ENCODE measurements at regions not wholly inside any gene's neighbourhood (a gene's known extent, or its start where the extent isn't known, plus 50 kb on each side); places are given as distances from the start of the nearest gene placed in this dataset.
A peak's percentile ranks its signal among the peaks of the same experiment; 100 is the strongest.
"Not testable (repeated sequence)": the region's sequence is repeated elsewhere in the genome, so short reads cannot be mapped to it uniquely, and the experiment has no call there.

- not testable (repeated sequence) for DNase-seq
Measured at GRCh38 chr1:83455753-83456152, 543.2 kb downstream of the TTLL7 start.

- DNase-seq = not testable (repeated sequence)
Measured at GRCh38 chr1:83445873-83446272, 553.1 kb downstream of the TTLL7 start.

GRCh38 chr1:83442412-83442811 lies 556.5 kb downstream of the TTLL7 start:
- not testable (repeated sequence) for DNase-seq

GRCh38 chr1:83440586-83440985 lies 558.3 kb downstream of the TTLL7 start:
- not testable (repeated sequence) for DNase-seq

GRCh38 chr1:83440021-83440420 lies 558.9 kb downstream of the TTLL7 start:
- DNase-seq = not testable (repeated sequence)

- not testable (repeated sequence) for DNase-seq
Measured at GRCh38 chr1:83438316-83438715, 560.6 kb downstream of the TTLL7 start.

- not testable (repeated sequence) for DNase-seq
Measured at GRCh38 chr1:83435336-83435735, 563.6 kb downstream of the TTLL7 start.

GRCh38 chr1:83427566-83427965 lies 571.4 kb downstream of the TTLL7 start:
- not testable (repeated sequence) for DNase-seq

GRCh38 chr1:83423382-83423781 lies 575.5 kb downstream of the TTLL7 start:
- DNase-seq = not testable (repeated sequence)

GRCh38 chr1:83418558-83418957 lies 580.4 kb downstream of the TTLL7 start:
- no peak for DNase-seq

GRCh38 chr1:83413839-83414107 lies 585.2 kb downstream of the TTLL7 start:
- not testable (repeated sequence) for DNase-seq

- not testable (repeated sequence) for DNase-seq
Measured at GRCh38 chr1:83410746-83411413, 588.1 kb downstream of the TTLL7 start.

- DNase-seq = not testable (repeated sequence)
Measured at GRCh38 chr1:83406693-83407371, 592.1 kb downstream of the TTLL7 start.

GRCh38 chr1:83405789-83406188 lies 593.1 kb downstream of the TTLL7 start:
- not testable (repeated sequence) for DNase-seq

GRCh38 chr1:83403500-83403899 lies 595.4 kb downstream of the TTLL7 start:
- DNase-seq = not testable (repeated sequence)

GRCh38 chr1:83401146-83401545 lies 597.8 kb downstream of the TTLL7 start:
- DNase-seq = peak; percentile 59

- not testable (repeated sequence) for DNase-seq
Measured at GRCh38 chr1:83400173-83400572, 598.8 kb downstream of the TTLL7 start.

GRCh38 chr1:83398125-83398524 lies 600.8 kb downstream of the TTLL7 start:
- DNase-seq = not testable (repeated sequence)

GRCh38 chr1:83395130-83395529 lies 603.8 kb downstream of the TTLL7 start:
- DNase-seq = not testable (repeated sequence)

- not testable (repeated sequence) for DNase-seq
Measured at GRCh38 chr1:83386946-83387345, 612.0 kb downstream of the TTLL7 start.

GRCh38 chr1:83383107-83383506 lies 615.8 kb downstream of the TTLL7 start:
- not testable (repeated sequence) for DNase-seq

- not testable (repeated sequence) for DNase-seq
Measured at GRCh38 chr1:83373018-83373417, 625.9 kb downstream of the TTLL7 start.

GRCh38 chr1:83369853-83370252 lies 629.1 kb downstream of the TTLL7 start:
- DNase-seq = not testable (repeated sequence)

GRCh38 chr1:83365320-83365719 lies 633.6 kb downstream of the TTLL7 start:
- DNase-seq = not testable (repeated sequence)

GRCh38 chr1:83345375-83345774 lies 653.6 kb downstream of the TTLL7 start:
- DNase-seq = not testable (repeated sequence)

Data from NCI-H69 (cell line).